KBM-7 (cell line): ENCODE measurements at regions not wholly inside any gene's neighbourhood (a gene's known extent, or its start where the extent isn't known, plus 50 kb on each side); places are given as distances from the start of the nearest gene placed in this dataset.

Experiments
- DNase-seq: peaks from one replicate; pipeline ENCODE4 v3.0.0-alpha.2; 2015
- in situ Hi-C: fragments of 300-500 bp; cut with MboI; formaldehyde crosslinking; loops from 2 replicates; pipeline ENCODE4 v1.14.3; 2020; ENCODE audit warnings: low sequenced_read_pairs, low pct_unique_long_range_greater_than_20kb, mixed read lengths

DNA sequence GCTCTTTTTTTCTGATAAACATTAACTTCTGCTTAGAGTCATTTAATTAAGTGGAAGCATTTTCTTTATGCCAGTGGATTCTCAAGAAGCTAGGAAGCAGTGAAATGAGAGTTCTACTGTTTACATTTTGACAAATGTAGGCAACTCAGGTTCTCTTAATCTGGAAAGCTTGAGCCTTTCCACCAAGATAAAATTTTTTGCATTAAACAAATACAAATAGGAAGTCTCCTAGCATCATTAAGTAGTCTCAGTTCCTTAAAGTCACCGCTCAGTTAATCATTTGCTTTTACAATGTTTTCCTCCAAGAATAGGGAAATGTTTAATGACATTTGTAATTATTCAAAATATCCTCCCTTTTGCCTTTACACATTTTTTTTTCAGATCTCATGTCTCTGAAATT is 290.4 kb upstream of the PDE4D start:
- no peak for DNase-seq
- in situ Hi-C loops = no loop called here

DNA sequence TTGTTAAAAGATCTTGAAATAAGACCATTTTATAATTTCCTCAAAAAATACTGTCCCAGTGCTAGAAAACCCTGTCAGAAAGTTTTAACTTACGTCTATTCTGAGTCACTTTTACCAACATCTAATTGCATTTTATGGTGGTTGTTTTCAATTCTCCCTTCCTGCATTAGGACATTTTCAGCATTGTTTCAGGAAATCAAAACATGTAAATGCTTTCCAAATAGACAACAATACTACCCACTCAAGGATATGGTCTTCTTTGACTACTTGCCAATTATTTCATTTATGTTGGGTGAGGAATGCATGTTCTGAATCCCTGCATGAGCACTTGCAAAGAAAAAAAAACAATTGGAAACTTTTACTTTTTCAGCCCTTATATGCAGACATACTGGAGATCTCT is 284.6 kb upstream of the PDE4D start:
- in situ Hi-C loops = no loop called here

GRCh38 chr5:60177596-60177995 is 284.1 kb upstream of the PDE4D start:
- DNase-seq = no peak
- in situ Hi-C loops = no loop called here

More for the DNA sequence above, 284.6 kb upstream of the PDE4D start:
- DNase-seq = no peak

GRCh38 chr5:60173667-60174066 is 280.1 kb upstream of the PDE4D start:
- DNase-seq = no peak
- in situ Hi-C loops = no loop called here

DNA sequence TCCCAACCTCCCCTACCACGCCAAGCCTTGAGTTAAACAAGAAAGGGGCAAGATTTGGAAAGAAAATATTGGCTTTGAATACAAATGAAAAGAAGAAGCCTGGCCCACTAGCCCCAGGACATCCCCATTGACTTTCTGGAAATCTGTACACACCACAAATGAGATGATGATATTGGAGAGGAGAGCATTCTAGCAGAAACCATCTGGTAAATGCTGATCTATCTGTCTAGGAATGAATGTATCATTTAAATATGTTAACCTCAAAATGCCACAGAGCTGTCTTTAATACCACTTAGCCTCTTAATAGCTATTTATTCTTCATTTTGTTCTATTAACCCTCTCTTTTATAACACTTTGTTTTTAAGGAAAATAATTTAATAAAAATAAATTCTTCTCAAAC is 270.2 kb upstream of the PDE4D start:
- in situ Hi-C loops = no loop called here
- DNase-seq = no peak

DNA sequence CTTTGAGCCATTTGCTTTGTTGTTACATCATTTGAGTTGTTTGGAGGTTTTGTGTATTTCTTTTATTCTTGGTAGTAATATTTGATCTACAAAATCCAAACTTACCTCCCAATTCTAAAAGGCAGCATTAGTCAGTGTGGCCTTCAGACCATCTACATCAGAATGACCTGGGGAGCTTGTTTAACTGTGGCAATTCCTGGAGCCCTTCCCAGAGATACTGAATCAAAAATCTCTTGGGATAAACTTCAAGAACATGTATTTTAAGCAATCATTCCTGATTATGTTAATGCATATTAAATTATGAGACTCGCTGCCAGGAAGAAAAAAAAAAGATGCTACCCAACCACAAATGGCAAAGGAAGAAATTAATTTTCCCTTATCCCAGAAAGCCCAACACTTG is 268.9 kb upstream of the PDE4D start:
- in situ Hi-C loops = no loop called here
- DNase-seq = no peak

DNA sequence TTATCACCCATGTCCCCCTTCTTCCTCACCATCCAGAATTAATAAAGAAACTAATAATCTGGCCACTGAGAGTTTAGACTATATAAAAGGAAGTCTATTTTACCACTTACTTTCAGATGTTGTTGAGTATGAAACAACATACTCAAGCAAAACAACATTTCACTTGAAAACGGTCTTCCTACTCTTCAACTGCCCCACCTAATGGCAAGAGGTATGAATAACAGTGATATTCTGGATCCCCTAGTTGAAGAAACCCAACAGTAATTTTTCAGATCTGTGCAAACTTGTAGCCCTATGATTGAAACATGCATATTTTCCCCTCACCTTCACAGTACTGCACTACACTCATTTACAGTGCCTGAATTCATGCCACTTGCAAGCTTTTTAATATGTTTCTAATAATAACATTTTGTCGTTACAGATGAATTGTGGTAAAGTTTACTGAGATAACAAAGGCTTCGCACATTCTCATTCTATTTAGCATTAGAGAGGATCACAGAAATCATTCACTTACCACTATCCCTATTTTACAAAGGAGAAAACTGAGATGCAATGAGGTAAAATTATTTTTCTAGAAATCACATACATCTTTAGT is 267.9 kb upstream of the PDE4D start:
- in situ Hi-C loops = no loop called here
- peak; percentile 28 for DNase-seq

DNA sequence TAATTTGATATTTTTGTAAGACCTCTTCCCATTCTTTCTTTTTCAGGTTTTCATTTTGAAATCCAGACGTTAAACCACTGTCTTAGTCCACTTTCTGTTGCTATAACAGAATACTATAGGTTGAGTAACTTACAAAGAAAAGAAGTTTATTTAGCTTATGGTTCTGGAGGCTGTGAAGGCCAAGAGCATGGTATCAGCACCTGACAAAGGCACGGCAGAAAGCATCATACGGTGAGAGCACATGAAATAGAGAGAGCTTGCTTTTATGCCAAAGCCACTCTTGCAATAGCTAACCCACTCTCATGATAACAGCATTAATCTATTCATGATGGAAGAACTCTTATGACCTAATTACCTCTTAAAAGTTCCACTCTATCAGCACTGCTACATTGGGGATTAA is 255.6 kb upstream of the PDE4D start:
- no peak for DNase-seq
- in situ Hi-C loops = no loop called here

DNA sequence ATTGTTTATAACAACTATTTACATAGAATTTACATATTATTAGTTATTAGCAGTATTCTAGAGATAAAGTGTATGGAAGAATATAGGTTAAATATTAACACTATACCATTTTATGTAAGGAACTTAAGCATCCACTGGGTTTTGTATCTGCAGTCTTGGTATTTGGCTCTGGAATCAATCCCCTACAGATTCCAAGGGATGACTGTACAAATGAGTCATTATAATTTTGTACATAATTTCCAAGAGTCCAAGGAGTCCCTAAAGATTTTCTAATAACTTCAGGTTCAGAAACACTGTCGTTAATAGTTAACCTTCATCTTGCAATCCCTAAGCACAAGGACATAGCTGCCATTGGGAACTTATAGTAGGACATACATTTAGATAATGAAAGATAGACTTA is 254.8 kb upstream of the PDE4D start:
- no peak for DNase-seq
- in situ Hi-C loops = no loop called here

- no peak for DNase-seq
- in situ Hi-C loops = no loop called here
Measured at GRCh38 chr5:60147791-60148190, 254.3 kb upstream of the PDE4D start.

DNA sequence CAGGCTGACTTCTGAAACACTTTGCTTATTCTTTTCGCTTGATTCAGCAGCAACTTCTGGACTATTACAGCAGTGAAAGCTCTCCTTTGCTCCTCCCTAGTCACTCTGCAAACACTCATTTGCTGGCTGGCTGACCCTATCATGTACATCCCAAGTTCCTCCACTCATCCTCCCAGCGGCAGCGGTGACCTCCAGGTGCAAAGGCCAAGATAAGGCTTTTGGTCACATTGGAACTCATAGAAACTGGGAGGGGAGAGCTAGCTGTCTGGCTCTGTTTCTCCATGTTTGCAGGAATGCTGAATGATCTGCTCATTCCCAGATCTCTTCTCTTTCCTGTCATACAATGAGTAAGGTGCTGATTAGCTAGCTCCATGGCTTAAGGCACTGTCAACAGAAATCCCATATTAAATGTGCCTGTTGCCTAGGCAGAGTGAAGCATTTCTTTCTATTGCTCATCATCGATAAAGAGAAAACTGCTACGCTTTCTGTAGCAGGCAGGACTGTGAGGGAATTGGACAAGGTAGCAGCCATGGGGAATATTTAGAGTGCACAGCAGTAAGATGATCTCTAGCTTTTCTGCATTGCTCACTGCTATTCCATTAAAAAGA is 250.5 kb upstream of the PDE4D start:
- DNase-seq = no peak
- in situ Hi-C loops = no loop called here

DNA sequence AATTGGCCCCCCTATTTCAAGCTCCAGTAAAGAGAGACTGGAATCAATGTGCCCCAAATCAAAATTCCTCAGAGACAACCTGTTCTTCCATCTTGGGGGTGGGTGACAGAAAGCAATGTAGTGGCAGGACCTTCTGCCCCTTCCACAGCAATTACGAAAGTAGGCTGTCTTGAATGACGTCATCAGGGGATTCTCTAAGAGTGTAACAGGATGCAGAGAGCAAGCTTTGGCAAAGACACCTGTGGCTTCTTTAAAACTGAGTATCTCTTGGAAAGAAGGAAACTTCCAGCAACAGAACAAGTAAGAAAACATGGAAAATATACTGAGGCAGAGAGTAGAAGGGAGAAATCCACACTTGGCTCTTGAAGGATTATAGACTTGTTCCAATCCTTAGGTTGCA is 247.6 kb upstream of the PDE4D start:
- in situ Hi-C loops = no loop called here
- no peak for DNase-seq

- DNase-seq = no peak
- in situ Hi-C loops = no loop called here
Measured at GRCh38 chr5:60136841-60137240, 243.3 kb upstream of the PDE4D start.

DNA sequence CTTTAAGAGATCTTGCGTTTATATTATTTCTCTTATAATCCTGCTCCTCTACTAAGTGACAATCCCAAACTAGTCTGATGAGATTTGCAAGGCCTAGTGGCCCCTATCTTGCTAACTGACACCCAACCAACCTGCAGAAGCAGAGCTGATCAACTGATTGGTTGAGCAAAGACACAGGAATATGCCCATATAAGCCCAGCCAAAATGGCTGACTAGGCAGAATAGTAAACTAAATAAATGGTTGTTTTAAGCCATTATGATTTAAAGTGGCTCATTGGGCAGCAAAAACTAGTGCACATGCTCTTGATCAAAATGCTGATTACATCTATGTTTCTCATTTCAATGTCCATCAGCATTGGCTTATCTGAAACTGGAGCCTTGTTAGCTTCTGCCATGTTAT is 238.0 kb upstream of the PDE4D start:
- in situ Hi-C loops = no loop called here
- no peak for DNase-seq

DNA sequence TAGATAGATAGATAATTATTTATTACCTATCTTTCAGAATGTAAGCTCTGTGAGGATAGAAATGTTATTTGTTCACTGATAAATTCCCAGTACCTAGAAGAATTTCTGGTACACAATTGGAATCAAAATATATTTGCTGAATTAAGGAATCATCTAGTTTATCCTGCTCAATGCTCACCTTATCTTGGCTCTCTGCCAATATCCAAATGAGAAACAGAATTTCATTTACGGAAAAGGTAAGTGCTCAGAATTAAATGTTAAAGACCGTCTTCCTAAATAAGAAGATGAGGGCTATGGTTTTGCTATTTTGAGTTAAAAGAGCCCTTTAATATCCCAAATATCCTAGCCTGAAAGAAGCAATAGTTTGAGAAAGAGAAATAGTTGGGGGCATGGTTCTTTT is 232.1 kb upstream of the PDE4D start:
- in situ Hi-C loops = no loop called here
- no peak for DNase-seq

GRCh38 chr5:60102961-60103693 is 209.6 kb upstream of the PDE4D start:
- no peak for DNase-seq
- in situ Hi-C loops = no loop called here

- in situ Hi-C loops = no loop called here
- no peak for DNase-seq
Measured at GRCh38 chr5:60101573-60101972, 208.0 kb upstream of the PDE4D start.

GRCh38 chr5:60092671-60093422 is 199.3 kb upstream of the PDE4D start:
- no peak for DNase-seq
- in situ Hi-C loops = no loop called here

DNA sequence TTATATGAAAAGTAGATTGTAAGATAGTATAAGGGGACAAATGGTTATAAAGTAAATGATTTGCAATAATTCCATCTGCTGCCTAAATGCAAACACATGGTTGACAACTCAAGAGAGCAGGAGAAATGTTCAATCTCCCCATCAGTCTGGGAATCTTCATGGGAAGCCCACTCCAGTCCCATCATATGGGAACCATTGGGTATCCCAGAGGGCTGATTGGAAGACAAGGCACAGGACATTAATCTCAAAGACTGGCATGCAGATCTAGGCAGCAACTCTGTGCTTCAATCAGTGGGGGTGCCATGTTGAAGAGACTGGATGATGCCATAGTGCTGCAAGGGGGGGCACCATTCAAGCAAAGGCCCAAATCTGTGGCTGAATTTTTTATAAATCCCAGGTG is 193.1 kb upstream of the PDE4D start:
- DNase-seq = no peak
- in situ Hi-C loops = no loop called here

GRCh38 chr5:60084226-60084625 is 190.7 kb upstream of the PDE4D start:
- no peak for DNase-seq
- in situ Hi-C loops = no loop called here
